ENCODE measurements at regions not wholly inside any gene's neighbourhood (a gene's known extent, or its start where the extent isn't known, plus 50 kb on each side); places are given as distances from the start of the nearest gene placed in this dataset.

- no peak overlapping the region for H3K4me3 ChIP-seq (ENCODE audit: low read depth, low read length)
- no peak for DNase-seq (ENCODE audit: low read depth)
- no peak for TF ChIP-seq CTCF (IDR thresholded peaks at IDR 0.05; ENCODE audit: insufficient read depth, low read length)
Observed at GRCh38 chr2:134073023-134073422, 180.8 kb upstream of the MGAT5 start.

- no peak for DNase-seq (ENCODE audit: low read depth)
- no peak for TF ChIP-seq CTCF (IDR thresholded peaks at IDR 0.05; ENCODE audit: insufficient read depth, low read length)
- no peak overlapping the region for H3K4me3 ChIP-seq (ENCODE audit: low read depth, low read length)
Observed at GRCh38 chr2:134074619-134075018, 179.3 kb upstream of the MGAT5 start.

GRCh38 chr2:134075204-134075603 lies 178.7 kb upstream of the MGAT5 start:
- H3K4me3 ChIP-seq (ENCODE audit: low read depth, low read length): no peak overlapping the region
- TF ChIP-seq CTCF (IDR thresholded peaks at IDR 0.05; ENCODE audit: insufficient read depth, low read length): no peak
- DNase-seq (ENCODE audit: low read depth): no peak

- no peak overlapping the region for H3K4me3 ChIP-seq (ENCODE audit: low read depth, low read length)
- no peak for TF ChIP-seq CTCF (IDR thresholded peaks at IDR 0.05; ENCODE audit: insufficient read depth, low read length)
- DNase-seq (ENCODE audit: low read depth): no peak
Observed at GRCh38 chr2:134078354-134078753, 175.5 kb upstream of the MGAT5 start.

GRCh38 chr2:134079373-134079772 lies 174.5 kb upstream of the MGAT5 start:
- H3K4me3 ChIP-seq (ENCODE audit: low read depth, low read length): no peak overlapping the region
- no peak for DNase-seq (ENCODE audit: low read depth)
- TF ChIP-seq CTCF (IDR thresholded peaks at IDR 0.05; ENCODE audit: insufficient read depth, low read length): no peak

GRCh38 chr2:134080386-134081089 lies 173.3 kb upstream of the MGAT5 start:
- DNase-seq (ENCODE audit: low read depth): no peak
- TF ChIP-seq CTCF (IDR thresholded peaks at IDR 0.05; ENCODE audit: insufficient read depth, low read length): no peak
- no peak overlapping the region for H3K4me3 ChIP-seq (ENCODE audit: low read depth, low read length)
